GM12878 (cell line): ENCODE measurements at regions not wholly inside any gene's neighbourhood (a gene's known extent, or its start where the extent isn't known, plus 50 kb on each side); places are given as distances from the start of the nearest gene placed in this dataset.

ENCODE experiments used
- EP300 ChIP-seq, 2 experiments: fragments of 150-350 bp in 1 of 2; IDR thresholded peaks; 2 replicates each; pipeline ENCODE4 v1.6.1; 2011 to 2012; ENCODE audit warnings: low read depth in 2 of 2, low read length in 2 of 2, borderline replicate concordance in 1 of 2, improper control_type of control experiment in 1 of 2, inconsistent platforms in 1 of 2; ENCODE audit not compliant: control insufficient read depth in 1 of 2
- EZH2 ChIP-seq: IDR thresholded peaks from 2 replicates; pipeline ENCODE4 v1.6.1; 2012; ENCODE audit warnings: low read depth, mild to moderate bottlenecking, control low read depth, inconsistent platforms, low read length, borderline replicate concordance; ENCODE audit not compliant: control insufficient read depth
- FOXK2 ChIP-seq: fragments of 450-650 bp; IDR thresholded peaks from 2 replicates; pipeline ENCODE4 v1.6.1; 2017; ENCODE audit warnings: mild to moderate bottlenecking, moderate library complexity
- HDAC2 ChIP-seq: fragments of 200-600 bp; sonication (generic); IDR thresholded peaks from 2 replicates; pipeline ENCODE4 v1.6.1; 2017
- MTA3 ChIP-seq: IDR thresholded peaks from 2 replicates; pipeline ENCODE4 v1.6.1; 2012; ENCODE audit warnings: low read length, inconsistent platforms, borderline replicate concordance
- NFIC ChIP-seq: IDR thresholded peaks from 2 replicates; pipeline ENCODE4 v1.6.1; 2012; ENCODE audit warnings: low read depth, mild to moderate bottlenecking, inconsistent platforms, low read length, moderate library complexity
- RAD21 ChIP-seq: IDR thresholded peaks from 2 replicates; pipeline ENCODE4 v1.6.1; 2011; ENCODE audit warnings: mild to moderate bottlenecking, low read depth, low read length, moderate library complexity; ENCODE audit not compliant: insufficient read depth
- RCOR1 ChIP-seq: conservative IDR thresholded peaks from 2 replicates; pipeline ENCODE4 v1.6.1; 2012; ENCODE audit warnings: low read depth, low read length, improper control_type of control experiment
- RELA ChIP-seq: fragments of 450-650 bp; IDR thresholded peaks from 2 replicates; pipeline ENCODE4 v1.8.0; 2014; ENCODE audit warnings: borderline replicate concordance; ENCODE audit not compliant: partially characterized antibody
- SMC3 ChIP-seq: IDR thresholded peaks from 2 replicates; pipeline ENCODE4 v1.6.1; 2011; ENCODE audit warnings: low read length, improper control_type of control experiment, borderline replicate concordance
- SUZ12 ChIP-seq: fragments of 200-600 bp; sonication (generic); IDR thresholded peaks from one replicate; pipeline ENCODE4 v1.6.1; 2018; ENCODE audit warnings: antibody characterized with exemption, mild to moderate bottlenecking; ENCODE audit not compliant: unreplicated experiment
- TF ChIP-seq, protein P1 (sequence below): fragments of 450-650 bp; IDR thresholded peaks from 2 replicates; pipeline ENCODE4 v1.6.1; 2018; ENCODE audit warnings: borderline replicate concordance, mild to moderate bottlenecking; ENCODE audit not compliant: partially characterized antibody
- TF ChIP-seq, protein P2 (sequence below), 3 experiments: IDR thresholded peaks in 2 of 3; conservative IDR thresholded peaks in 1 of 3; 2 replicates each; pipeline ENCODE4 v1.5.1; 2011; ENCODE audit warnings: low read depth in 3 of 3, low read length in 3 of 3, mild to moderate bottlenecking in 3 of 3, control low read depth in 2 of 3, moderate library complexity in 2 of 3, inconsistent platforms in 1 of 3, mixed read lengths in 1 of 3; ENCODE audit not compliant: control insufficient read depth in 2 of 3, insufficient read depth in 1 of 3; ENCODE audit errors: extremely low read depth in 1 of 3
- TF ChIP-seq, protein P3 (sequence below): IDR thresholded peaks from 2 replicates; pipeline ENCODE4 v1.6.1; 2012; ENCODE audit warnings: mild to moderate bottlenecking, low read depth, low read length

DNA sequence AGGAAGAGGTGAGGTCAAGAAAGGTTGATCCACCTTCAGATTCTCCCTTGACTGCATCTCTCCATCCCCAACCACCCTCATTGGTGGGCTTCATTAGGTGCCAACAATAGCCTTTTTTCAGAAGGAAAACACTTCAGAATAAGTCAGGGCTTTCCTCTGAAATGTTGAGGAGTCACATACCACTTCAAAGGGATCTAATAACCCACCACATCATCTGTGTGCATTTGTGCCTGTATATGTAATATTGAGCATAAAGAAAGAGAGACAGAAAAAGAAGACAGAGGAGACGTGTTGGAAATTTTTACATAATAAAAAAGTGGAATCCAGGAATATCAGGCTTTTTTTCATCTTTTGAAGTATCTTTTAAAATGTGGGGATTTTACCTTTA is 209.1 kb upstream of the SLC7A11 start:
- TF ChIP-seq SMC3, result no peak
- no peak for TF ChIP-seq HDAC2
- TF ChIP-seq, protein P1, sequence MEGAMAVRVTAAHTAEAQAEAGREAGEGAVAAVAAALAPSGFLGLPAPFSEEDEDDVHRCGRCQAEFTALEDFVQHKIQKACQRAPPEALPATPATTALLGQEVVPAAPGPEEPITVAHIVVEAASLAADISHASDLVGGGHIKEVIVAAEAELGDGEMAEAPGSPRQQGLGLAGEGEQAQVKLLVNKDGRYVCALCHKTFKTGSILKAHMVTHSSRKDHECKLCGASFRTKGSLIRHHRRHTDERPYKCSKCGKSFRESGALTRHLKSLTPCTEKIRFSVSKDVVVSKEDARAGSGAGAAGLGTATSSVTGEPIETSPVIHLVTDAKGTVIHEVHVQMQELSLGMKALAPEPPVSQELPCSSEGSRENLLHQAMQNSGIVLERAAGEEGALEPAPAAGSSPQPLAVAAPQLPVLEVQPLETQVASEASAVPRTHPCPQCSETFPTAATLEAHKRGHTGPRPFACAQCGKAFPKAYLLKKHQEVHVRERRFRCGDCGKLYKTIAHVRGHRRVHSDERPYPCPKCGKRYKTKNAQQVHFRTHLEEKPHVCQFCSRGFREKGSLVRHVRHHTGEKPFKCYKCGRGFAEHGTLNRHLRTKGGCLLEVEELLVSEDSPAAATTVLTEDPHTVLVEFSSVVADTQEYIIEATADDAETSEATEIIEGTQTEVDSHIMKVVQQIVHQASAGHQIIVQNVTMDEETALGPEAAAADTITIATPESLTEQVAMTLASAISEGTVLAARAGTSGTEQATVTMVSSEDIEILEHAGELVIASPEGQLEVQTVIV, result no peak
- TF ChIP-seq, protein P2, sequence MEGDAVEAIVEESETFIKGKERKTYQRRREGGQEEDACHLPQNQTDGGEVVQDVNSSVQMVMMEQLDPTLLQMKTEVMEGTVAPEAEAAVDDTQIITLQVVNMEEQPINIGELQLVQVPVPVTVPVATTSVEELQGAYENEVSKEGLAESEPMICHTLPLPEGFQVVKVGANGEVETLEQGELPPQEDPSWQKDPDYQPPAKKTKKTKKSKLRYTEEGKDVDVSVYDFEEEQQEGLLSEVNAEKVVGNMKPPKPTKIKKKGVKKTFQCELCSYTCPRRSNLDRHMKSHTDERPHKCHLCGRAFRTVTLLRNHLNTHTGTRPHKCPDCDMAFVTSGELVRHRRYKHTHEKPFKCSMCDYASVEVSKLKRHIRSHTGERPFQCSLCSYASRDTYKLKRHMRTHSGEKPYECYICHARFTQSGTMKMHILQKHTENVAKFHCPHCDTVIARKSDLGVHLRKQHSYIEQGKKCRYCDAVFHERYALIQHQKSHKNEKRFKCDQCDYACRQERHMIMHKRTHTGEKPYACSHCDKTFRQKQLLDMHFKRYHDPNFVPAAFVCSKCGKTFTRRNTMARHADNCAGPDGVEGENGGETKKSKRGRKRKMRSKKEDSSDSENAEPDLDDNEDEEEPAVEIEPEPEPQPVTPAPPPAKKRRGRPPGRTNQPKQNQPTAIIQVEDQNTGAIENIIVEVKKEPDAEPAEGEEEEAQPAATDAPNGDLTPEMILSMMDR (IDR thresholded peaks at IDR 0.05 in 2 of 3, conservative IDR thresholded peaks at IDR 0.05 in 1 of 3; ENCODE audit: control insufficient read depth in 2 of 3, extremely low read depth in 1 of 3, insufficient read depth in 1 of 3, low read depth in 3 of 3, low read length in 3 of 3), result no peak
- TF ChIP-seq NFIC, result no peak
- TF ChIP-seq RELA, result no peak
- TF ChIP-seq RCOR1, result no peak
- TF ChIP-seq, protein P3, sequence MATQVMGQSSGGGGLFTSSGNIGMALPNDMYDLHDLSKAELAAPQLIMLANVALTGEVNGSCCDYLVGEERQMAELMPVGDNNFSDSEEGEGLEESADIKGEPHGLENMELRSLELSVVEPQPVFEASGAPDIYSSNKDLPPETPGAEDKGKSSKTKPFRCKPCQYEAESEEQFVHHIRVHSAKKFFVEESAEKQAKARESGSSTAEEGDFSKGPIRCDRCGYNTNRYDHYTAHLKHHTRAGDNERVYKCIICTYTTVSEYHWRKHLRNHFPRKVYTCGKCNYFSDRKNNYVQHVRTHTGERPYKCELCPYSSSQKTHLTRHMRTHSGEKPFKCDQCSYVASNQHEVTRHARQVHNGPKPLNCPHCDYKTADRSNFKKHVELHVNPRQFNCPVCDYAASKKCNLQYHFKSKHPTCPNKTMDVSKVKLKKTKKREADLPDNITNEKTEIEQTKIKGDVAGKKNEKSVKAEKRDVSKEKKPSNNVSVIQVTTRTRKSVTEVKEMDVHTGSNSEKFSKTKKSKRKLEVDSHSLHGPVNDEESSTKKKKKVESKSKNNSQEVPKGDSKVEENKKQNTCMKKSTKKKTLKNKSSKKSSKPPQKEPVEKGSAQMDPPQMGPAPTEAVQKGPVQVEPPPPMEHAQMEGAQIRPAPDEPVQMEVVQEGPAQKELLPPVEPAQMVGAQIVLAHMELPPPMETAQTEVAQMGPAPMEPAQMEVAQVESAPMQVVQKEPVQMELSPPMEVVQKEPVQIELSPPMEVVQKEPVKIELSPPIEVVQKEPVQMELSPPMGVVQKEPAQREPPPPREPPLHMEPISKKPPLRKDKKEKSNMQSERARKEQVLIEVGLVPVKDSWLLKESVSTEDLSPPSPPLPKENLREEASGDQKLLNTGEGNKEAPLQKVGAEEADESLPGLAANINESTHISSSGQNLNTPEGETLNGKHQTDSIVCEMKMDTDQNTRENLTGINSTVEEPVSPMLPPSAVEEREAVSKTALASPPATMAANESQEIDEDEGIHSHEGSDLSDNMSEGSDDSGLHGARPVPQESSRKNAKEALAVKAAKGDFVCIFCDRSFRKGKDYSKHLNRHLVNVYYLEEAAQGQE, result no peak
- no peak for TF ChIP-seq FOXK2
- no peak for TF ChIP-seq EP300 (IDR thresholded peaks at IDR 0.05; ENCODE audit: borderline replicate concordance in 1 of 2, control insufficient read depth in 1 of 2, low read depth in 2 of 2, low read length in 2 of 2)
- TF ChIP-seq EZH2, result no peak
- no peak for TF ChIP-seq SUZ12
- no peak for TF ChIP-seq MTA3
- TF ChIP-seq RAD21, result no peak
